Activated T-helper 2 cell treated with anti-CD3 and anti-CD28 coated beads, Interferon-gamma antibody, Interleukin-2, Interleukin-4, amounts not matched to agents 10 μg/mL and 5 μg/mL and 100 μg/mL, durations not matched to agents 14 hours and 24 hours and 36 hours (primary cell): ENCODE measurements at regions not wholly inside any gene's neighbourhood (a gene's known extent, or its start where the extent isn't known, plus 50 kb on each side); places are given as distances from the start of the nearest gene placed in this dataset.

Experiments used
- DNase-seq: peaks from one replicate; pipeline ENCODE4 v3.0.0; 2021; ENCODE audit warnings: low spot score
- H3K27ac Mint-ChIP-seq: one replicate; pipeline ENCODE4 v1.8.0; 2021; ENCODE audit warnings: mixed read lengths
- H3K27me3 Mint-ChIP-seq: one replicate; pipeline ENCODE4 v1.8.0; 2021; ENCODE audit warnings: low read depth, mixed read lengths
- H3K36me3 Mint-ChIP-seq: one replicate; pipeline ENCODE4 v1.8.0; 2021; ENCODE audit warnings: low read depth, mixed read lengths
- H3K4me1 Mint-ChIP-seq: one replicate; pipeline ENCODE4 v1.8.0; 2021; ENCODE audit warnings: low read depth, mixed read lengths
- H3K4me3 Mint-ChIP-seq: one replicate; pipeline ENCODE4 v1.8.0; 2021; ENCODE audit warnings: low read depth, mild to moderate bottlenecking, moderate library complexity, mixed read lengths
- H3K9me3 Mint-ChIP-seq: one replicate; pipeline ENCODE4 v1.8.0; 2021; ENCODE audit warnings: mixed read lengths
- intact Hi-C: fragments of 100-400 bp; cut with micrococcal nuclease; formaldehyde crosslinking; loops from one replicate; pipeline ENCODE4 v1.15.1; 2023

- H3K4me1 Mint-ChIP-seq, result no peaks in the 10 kb centered on the region
- no peak overlapping the region for H3K4me3 Mint-ChIP-seq
- H3K9me3 Mint-ChIP-seq, result no peaks in the 10 kb centered on the region
- H3K36me3 Mint-ChIP-seq, result no peaks in the 10 kb centered on the region
- intact Hi-C loops, result no loop called here
- DNase-seq, result no peak
- no peaks in the 10 kb centered on the region for H3K27me3 Mint-ChIP-seq
- no peak overlapping the region for H3K27ac Mint-ChIP-seq
Observed at GRCh38 chr12:125643055-125643454, 577.8 kb downstream of the AACS start.

GRCh38 chr12:125645724-125646123, 580.5 kb downstream of the AACS start:
- H3K36me3 Mint-ChIP-seq, result no peaks in the 10 kb centered on the region
- H3K4me1 Mint-ChIP-seq, result no peaks in the 10 kb centered on the region
- DNase-seq, result no peak
- no peaks in the 10 kb centered on the region for H3K27me3 Mint-ChIP-seq
- intact Hi-C loops, result no loop called here
- no peak overlapping the region for H3K27ac Mint-ChIP-seq
- no peaks in the 10 kb centered on the region for H3K9me3 Mint-ChIP-seq
- no peak overlapping the region for H3K4me3 Mint-ChIP-seq

GRCh38 chr12:125650587-125650986, 585.4 kb downstream of the AACS start:
- Mint-ChIP-seq H3K9me3 (no peaks in the 10 kb centered on the region), H3K27ac (no peak overlapping the region), H3K4me3 (no peak overlapping the region), H3K4me1 (no peaks in the 10 kb centered on the region), H3K36me3 (no peaks in the 10 kb centered on the region), H3K27me3 (no peaks in the 10 kb centered on the region)
- intact Hi-C loops, result no loop called here
- no peak for DNase-seq

GRCh38 chr12:125651625-125652024, 586.4 kb downstream of the AACS start:
- Mint-ChIP-seq H3K27ac (no peak overlapping the region), H3K9me3 (no peaks in the 10 kb centered on the region), H3K4me1 (no peaks in the 10 kb centered on the region), H3K36me3 (no peaks in the 10 kb centered on the region), H3K27me3 (no peaks in the 10 kb centered on the region), H3K4me3 (no peak overlapping the region)
- DNase-seq, result no peak
- intact Hi-C loops, result no loop called here

- no peaks in the 10 kb centered on the region for H3K27me3 Mint-ChIP-seq
- no peak for DNase-seq
- intact Hi-C loops, result no loop called here
- no peaks in the 10 kb centered on the region for H3K4me1 Mint-ChIP-seq
- no peak overlapping the region for H3K27ac Mint-ChIP-seq
- H3K4me3 Mint-ChIP-seq, result no peak overlapping the region
- no peaks in the 10 kb centered on the region for H3K9me3 Mint-ChIP-seq
- no peaks in the 10 kb centered on the region for H3K36me3 Mint-ChIP-seq
Observed at GRCh38 chr12:125652681-125653080, 587.4 kb downstream of the AACS start.

- Mint-ChIP-seq H3K27me3 (no peaks in the 10 kb centered on the region), H3K27ac (no peak overlapping the region), H3K9me3 (no peaks in the 10 kb centered on the region), H3K36me3 (no peaks in the 10 kb centered on the region), H3K4me1 (no peaks in the 10 kb centered on the region), H3K4me3 (no peak overlapping the region)
- intact Hi-C loops, result no loop called here
- no peak for DNase-seq
Observed at GRCh38 chr12:125657681-125658080, 592.4 kb downstream of the AACS start.

- Mint-ChIP-seq H3K4me3 (no peak overlapping the region), H3K4me1 (no peaks in the 10 kb centered on the region), H3K36me3 (no peaks in the 10 kb centered on the region), H3K27me3 (no peaks in the 10 kb centered on the region), H3K9me3 (no peaks in the 10 kb centered on the region), H3K27ac (no peak overlapping the region)
- intact Hi-C loops, result no loop called here
- no peak for DNase-seq
Observed at GRCh38 chr12:125674554-125675338, 609.5 kb downstream of the AACS start.

- Mint-ChIP-seq H3K27me3 (no peaks in the 10 kb centered on the region), H3K4me1 (no peaks in the 10 kb centered on the region), H3K4me3 (no peak overlapping the region), H3K36me3 (no peaks in the 10 kb centered on the region), H3K9me3 (no peaks in the 10 kb centered on the region), H3K27ac (no peak overlapping the region)
- intact Hi-C loops, result no loop called here
- no peak for DNase-seq
Observed at GRCh38 chr12:125676366-125676765, 611.1 kb downstream of the AACS start.

GRCh38 chr12:125677829-125678228, 612.6 kb downstream of the AACS start:
- H3K4me1 Mint-ChIP-seq, result no peaks in the 10 kb centered on the region
- intact Hi-C loops, result no loop called here
- no peak overlapping the region for H3K27ac Mint-ChIP-seq
- no peaks in the 10 kb centered on the region for H3K27me3 Mint-ChIP-seq
- no peak for DNase-seq
- no peaks in the 10 kb centered on the region for H3K9me3 Mint-ChIP-seq
- no peaks in the 10 kb centered on the region for H3K36me3 Mint-ChIP-seq
- no peak overlapping the region for H3K4me3 Mint-ChIP-seq

- H3K4me1 Mint-ChIP-seq, result no peaks in the 10 kb centered on the region
- H3K36me3 Mint-ChIP-seq, result no peaks in the 10 kb centered on the region
- intact Hi-C loops, result no loop called here
- H3K27ac Mint-ChIP-seq, result no peak overlapping the region
- no peak for DNase-seq
- H3K27me3 Mint-ChIP-seq, result no peaks in the 10 kb centered on the region
- H3K9me3 Mint-ChIP-seq, result no peaks in the 10 kb centered on the region
- H3K4me3 Mint-ChIP-seq, result no peak overlapping the region
Observed at GRCh38 chr12:125678589-125678993, 613.4 kb downstream of the AACS start.

GRCh38 chr12:125683748-125684381, 618.6 kb downstream of the AACS start:
- no peaks in the 10 kb centered on the region for H3K27me3 Mint-ChIP-seq
- peak; percentile 13 for DNase-seq
- no peaks in the 10 kb centered on the region for H3K4me1 Mint-ChIP-seq
- H3K27ac Mint-ChIP-seq, result no peak overlapping the region
- no peaks in the 10 kb centered on the region for H3K36me3 Mint-ChIP-seq
- H3K9me3 Mint-ChIP-seq, result no peaks in the 10 kb centered on the region
- intact Hi-C loops, result loop anchor here (5.0 kb wide), 1 partner anchor 152 kb away; no protein-coding TSS in a partner anchor
- no peak overlapping the region for H3K4me3 Mint-ChIP-seq

- no peaks in the 10 kb centered on the region for H3K36me3 Mint-ChIP-seq
- intact Hi-C loops, result loop anchor here (5.0 kb wide), 1 partner anchor 153 kb away; no protein-coding TSS in a partner anchor
- no peak overlapping the region for H3K27ac Mint-ChIP-seq
- H3K4me1 Mint-ChIP-seq, result no peaks in the 10 kb centered on the region
- no peak for DNase-seq
- H3K4me3 Mint-ChIP-seq, result no peak overlapping the region
- H3K27me3 Mint-ChIP-seq, result no peaks in the 10 kb centered on the region
- H3K9me3 Mint-ChIP-seq, result no peaks in the 10 kb centered on the region
Observed at GRCh38 chr12:125684968-125685790, 619.9 kb downstream of the AACS start.

GRCh38 chr12:125685915-125686314, 620.7 kb downstream of the AACS start:
- Mint-ChIP-seq H3K27me3 (no peaks in the 10 kb centered on the region), H3K4me1 (no peaks in the 10 kb centered on the region), H3K4me3 (no peak overlapping the region), H3K27ac (no peak overlapping the region), H3K9me3 (no peaks in the 10 kb centered on the region), H3K36me3 (no peaks in the 10 kb centered on the region)
- DNase-seq, result no peak
- intact Hi-C loops, result no loop called here
